ENCODE measurements at regions not wholly inside any gene's neighbourhood (a gene's known extent, or its start where the extent isn't known, plus 50 kb on each side); places are given as distances from the start of the nearest gene placed in this dataset.

GRCh38 chr13:50711996-50712395 is 131.5 kb downstream of the DLEU7 start:
- DNase-seq, result no peak

- peak in 2 of 3 donors; percentile 27 to 74 for DNase-seq
Observed at GRCh38 chr13:50712456-50712855, 131.0 kb downstream of the DLEU7 start.

DNA sequence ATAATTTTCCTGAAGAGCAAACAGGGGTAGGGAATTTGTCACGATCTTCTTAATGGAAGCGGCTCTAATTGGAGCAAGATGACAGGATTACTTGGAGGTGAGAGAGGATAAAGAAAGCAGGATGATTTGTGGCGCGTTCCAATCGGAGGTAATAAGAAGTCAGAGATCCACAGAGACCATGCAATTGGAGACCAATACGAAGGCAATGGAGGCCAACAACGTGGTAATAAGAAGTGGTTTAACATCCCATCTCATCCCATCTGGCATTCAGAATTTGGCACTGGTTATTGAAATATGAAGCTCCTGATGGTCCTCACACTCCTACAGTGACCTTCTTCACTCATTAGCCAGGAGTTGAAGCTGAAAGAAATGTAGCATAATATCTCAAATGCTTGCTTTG is 130.6 kb downstream of the DLEU7 start:
- peak in 2 of 3 donors; percentile 30 to 65 for DNase-seq

- DNase-seq, result peak in 2 of 3 donors; percentile 42 to 74
Observed at GRCh38 chr13:50713523-50714248, 129.8 kb downstream of the DLEU7 start.

GRCh38 chr13:50714891-50715290 is 128.6 kb downstream of the DLEU7 start:
- no peak for DNase-seq

GRCh38 chr13:50715402-50716146 is 127.9 kb downstream of the DLEU7 start:
- peak in 1 of 3 donors; percentile 39 for DNase-seq

GRCh38 chr13:50720861-50721671 is 122.4 kb downstream of the DLEU7 start:
- no peak for DNase-seq

- DNase-seq, result no peak
Observed at GRCh38 chr13:50721672-50721992, 121.9 kb downstream of the DLEU7 start.

GRCh38 chr13:50722440-50723125 is 120.9 kb downstream of the DLEU7 start:
- DNase-seq, result no peak

DNA sequence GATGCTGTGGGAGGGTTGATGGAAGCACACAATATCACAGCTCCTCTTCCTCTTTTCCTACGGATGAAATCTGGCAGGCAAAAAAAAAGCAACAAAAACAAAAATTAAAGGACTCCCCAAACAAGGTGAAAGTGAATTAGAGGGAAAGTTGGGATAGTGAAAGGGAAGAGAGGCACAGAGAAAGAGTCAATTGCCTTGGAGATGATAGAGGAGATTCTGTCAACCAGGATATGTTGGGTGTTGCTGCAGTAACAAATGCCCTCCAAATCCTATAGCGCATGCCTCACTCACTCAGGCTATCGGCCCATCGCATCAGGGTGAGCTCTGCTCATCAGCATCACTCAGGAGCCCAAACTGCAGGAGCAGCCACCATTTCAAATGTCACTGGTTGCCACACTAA is 119.1 kb downstream of the DLEU7 start:
- DNase-seq, result no peak

- DNase-seq, result no peak
Observed at GRCh38 chr13:50724913-50725312, 118.6 kb downstream of the DLEU7 start.

GRCh38 chr13:50726164-50726563 is 117.3 kb downstream of the DLEU7 start:
- no peak for DNase-seq

GRCh38 chr13:50729177-50729576 is 114.3 kb downstream of the DLEU7 start:
- DNase-seq, result no peak

- no peak for DNase-seq
Observed at GRCh38 chr13:50730496-50731351, 112.8 kb downstream of the DLEU7 start.

DNA sequence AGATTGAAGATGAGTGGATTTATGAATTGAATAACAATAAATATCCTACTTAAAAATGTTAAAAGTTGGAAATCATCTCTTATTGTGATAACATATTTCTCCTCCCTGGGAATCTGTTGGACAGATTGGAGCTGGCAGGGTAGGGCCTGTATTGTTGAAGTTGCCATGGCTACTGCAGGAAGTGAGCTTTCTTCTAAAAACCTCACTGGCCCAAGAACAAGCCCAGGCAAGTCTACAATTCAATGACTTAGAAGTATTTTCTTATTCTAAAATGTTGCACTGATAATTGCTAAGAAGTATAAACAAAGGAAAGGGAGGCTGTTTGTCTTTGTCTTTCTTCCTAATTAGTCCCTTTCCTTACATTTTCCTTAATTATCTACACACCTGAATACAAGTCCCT is 112.1 kb downstream of the DLEU7 start:
- no peak for DNase-seq

- no peak for DNase-seq
Observed at GRCh38 chr13:50732712-50733111, 110.8 kb downstream of the DLEU7 start.

DNA sequence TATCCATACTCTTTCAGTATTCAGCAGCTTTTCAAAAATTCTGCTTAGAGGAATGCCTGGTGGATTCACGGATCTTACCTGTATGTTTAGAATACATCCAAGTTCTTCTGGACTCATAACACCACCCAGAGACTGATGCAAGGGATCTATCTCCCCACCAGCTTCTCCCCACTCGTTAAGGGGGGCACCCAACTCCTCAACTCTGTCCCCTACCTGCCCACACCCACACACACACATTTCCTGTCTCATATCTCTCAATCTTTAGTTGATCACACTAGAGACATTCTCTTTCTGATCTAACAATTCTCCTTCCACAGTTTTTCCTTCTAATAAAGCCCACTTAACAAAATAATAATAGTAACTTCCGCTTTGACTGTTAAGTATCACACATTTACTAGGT is 110.1 kb downstream of the DLEU7 start:
- DNase-seq, result no peak

DNA sequence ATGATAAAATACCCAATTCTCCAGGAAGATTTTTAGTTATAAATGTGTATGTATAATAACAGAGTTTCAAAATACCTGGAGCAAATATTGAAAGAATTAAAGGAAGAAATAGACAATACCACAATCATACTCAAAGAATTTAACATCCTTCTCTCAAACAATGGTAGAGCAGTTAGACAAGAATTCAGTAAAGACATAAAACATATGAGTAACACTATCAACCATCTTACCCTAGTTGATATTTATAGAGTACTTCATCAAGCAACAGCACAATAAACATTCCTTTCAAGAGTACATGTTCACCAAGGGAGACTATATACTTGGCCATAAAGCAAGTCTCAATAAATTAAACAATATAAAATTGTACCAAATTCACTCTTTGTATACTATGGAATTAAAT is 108.4 kb downstream of the DLEU7 start:
- DNase-seq, result no peak

DNA sequence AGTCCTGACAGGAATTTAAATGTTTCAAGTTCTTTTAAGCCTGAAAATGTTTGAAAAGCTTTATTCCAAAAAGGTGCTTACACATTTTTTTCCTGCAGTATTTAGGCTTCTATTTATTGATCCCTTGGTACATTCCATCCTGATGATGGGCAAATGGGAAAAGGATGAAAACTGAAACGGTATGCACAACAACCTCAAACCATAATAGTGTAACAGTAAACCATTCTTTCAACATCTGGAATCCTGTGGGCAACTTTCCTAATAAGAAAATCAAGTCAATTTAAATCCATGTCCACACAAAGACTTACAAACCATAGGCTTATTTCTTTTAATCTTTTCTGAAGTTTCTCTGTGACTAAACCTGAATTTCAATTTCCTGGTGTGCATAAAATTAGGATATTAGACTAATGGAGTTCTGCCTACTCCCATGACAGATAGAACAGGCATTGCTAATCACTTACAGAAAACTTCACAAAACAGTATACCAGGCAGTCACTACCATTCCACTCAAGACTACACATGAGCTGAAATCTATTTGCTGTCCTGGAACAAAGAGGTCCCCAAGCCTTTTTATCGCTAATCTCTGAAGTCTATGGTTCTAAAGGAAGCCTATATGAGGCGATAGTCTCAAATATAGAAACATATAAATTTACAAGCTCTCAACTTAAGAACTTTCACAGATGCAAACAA is 103.3 kb downstream of the DLEU7 start:
- DNase-seq, result no peak

DNA sequence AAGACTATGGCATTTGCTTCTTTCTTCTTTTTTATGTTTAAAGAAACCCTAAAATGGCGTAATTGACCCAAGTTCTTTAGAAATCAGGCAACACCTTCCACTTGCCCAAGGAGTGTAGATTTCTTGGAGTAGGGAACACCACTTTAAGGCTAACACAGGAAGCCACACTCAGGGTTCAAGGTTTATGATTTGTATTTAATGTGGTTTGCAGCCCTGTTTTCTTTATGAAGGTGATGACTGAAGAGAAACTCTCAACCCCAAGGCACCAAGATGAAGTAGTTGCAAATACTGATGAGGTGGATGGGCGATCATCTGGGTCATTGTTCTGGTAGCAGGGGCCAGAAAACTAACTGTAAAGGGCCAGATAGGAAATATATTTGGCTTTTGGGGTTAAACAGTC is 101.1 kb downstream of the DLEU7 start:
- DNase-seq, result no peak

DNA sequence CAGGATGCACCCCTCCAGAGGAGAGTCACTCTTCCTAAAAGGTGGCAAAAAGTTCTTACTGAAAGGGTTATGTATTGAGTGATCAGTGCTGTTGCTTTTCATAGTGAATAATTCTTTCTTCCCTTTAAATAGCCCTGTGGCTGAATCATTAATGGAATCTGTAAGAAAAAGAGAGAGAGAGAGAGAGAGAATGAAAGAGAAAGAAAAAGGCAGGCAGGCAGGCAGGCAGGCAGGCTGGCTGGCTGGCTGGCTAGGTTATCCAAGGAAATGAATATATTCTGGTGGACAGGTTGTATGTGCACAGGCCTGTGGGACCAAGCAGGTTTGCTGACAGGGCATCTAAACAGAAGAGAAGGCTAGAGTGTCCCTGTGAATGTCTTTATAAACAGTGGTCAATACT is 100.5 kb downstream of the DLEU7 start:
- no peak for DNase-seq

All from muscle of back (tissue), 3 donors.